Neuron (in vitro differentiated cells): ENCODE measurements at regions not wholly inside any gene's neighbourhood (a gene's known extent, or its start where the extent isn't known, plus 50 kb on each side); places are given as distances from the start of the nearest gene placed in this dataset.

Source experiments
- H2AFZ ChIP-seq: one replicate; pipeline ENCODE4 v1.6.1; 2013; ENCODE audit warnings: low read depth, mild to moderate bottlenecking, inconsistent platforms, low read length, moderate library complexity
- H3K27me3 ChIP-seq: one replicate; pipeline ENCODE4 v1.6.1; 2013; ENCODE audit warnings: low read length; ENCODE audit not compliant: insufficient read depth
- H3K36me3 ChIP-seq: one replicate; pipeline ENCODE4 v1.6.1; 2013; ENCODE audit warnings: low read length; ENCODE audit not compliant: insufficient read depth
- H3K4me1 ChIP-seq: one replicate; pipeline ENCODE4 v1.6.1; 2013; ENCODE audit warnings: low read length; ENCODE audit not compliant: insufficient read depth
- H3K4me3 ChIP-seq: 2 replicates; pipeline ENCODE4 v1.5.1; 2013; ENCODE audit warnings: mild to moderate bottlenecking, low read length, moderate library complexity
- H3K9me3 ChIP-seq: one replicate; pipeline ENCODE4 v1.6.1; 2013; ENCODE audit warnings: low read length

DNA sequence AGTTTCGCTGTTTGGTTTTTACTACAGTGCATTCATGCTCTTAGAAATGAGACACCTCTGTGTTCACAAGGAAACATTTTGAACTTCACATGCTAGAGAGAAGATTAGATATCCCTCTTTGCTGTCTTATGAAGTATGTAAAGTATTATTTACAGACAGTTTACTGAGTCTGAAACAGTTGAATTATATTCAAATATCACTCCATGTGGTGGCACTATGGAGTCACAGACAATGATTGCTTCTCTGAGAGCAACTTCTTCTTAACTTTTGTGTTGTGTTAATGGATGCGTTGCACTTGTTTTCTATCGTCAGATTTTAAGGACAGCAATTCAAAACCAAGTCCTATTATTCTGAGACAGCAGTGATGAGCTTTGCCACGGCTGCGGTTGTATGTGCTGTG, 823.6 kb downstream of the GALR1 start:
- H3K36me3 ChIP-seq = no peaks in the 10 kb centered on the region
- H2AFZ ChIP-seq = no peak overlapping the region
- no peaks in the 10 kb centered on the region for H3K4me1 ChIP-seq
- no peak overlapping the region for H3K4me3 ChIP-seq
- no peaks in the 10 kb centered on the region for H3K9me3 ChIP-seq
- peaks cover 4% of the 10 kb centered on the region for H3K27me3 ChIP-seq

DNA sequence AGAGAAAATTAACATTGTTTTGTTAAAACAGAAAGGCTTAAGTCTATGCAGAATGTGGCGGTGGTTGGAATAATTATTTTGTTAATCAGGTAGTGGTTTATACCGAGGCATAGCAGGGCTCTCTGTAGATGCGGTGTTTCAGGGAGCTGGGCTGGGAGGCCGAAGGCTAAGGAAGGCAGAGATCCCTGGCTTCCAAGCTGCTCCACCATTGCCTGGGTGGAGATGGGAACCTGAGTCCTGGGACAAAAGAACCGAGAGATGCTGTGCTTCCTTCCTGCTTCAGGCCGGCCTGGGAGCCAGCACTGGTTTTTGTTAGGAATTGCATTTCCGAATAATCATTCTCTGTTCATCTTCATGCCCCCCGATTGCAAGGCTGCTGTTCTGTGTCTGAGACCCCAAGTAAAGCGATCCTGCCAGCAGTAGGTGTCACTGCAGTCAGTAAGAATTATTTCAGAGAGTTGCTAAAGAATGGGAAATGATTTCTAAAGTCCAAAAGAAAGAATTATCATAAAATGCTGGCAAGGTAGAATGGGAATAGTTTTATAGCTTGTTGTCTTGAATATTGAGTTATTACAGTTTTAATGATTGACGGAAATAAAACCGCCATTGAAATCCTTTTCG, 824.9 kb downstream of the GALR1 start:
- Histone ChIP-seq H3K36me3 (no peaks in the 10 kb centered on the region), H3K27me3 (peaks cover 4% of the 10 kb centered on the region), H3K9me3 (no peaks in the 10 kb centered on the region), H3K4me3 (no peak overlapping the region), H3K4me1 (no peaks in the 10 kb centered on the region), H2AFZ (no peak overlapping the region)

DNA sequence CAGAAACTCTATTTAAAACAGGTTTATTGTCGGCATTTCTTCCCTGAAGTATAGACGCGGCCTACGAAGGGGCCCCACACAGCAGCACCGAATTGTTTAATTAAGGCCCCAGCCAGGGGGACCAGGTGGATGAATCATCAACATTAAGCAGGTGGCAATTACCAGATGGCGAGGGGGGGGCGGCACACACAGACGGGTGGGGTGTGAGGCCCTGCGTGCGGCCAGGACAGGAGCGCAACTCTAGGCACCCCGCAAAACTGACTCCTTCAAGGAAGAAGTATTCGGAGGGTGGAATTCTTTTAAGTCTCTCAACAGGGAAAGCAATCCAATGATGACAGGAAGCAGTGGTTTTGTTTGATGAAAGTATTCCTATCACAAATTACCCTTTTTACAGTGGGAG, 830.4 kb downstream of the GALR1 start:
- no peak overlapping the region for H2AFZ ChIP-seq
- H3K27me3 ChIP-seq = no peaks in the 10 kb centered on the region
- no peaks in the 10 kb centered on the region for H3K36me3 ChIP-seq

DNA sequence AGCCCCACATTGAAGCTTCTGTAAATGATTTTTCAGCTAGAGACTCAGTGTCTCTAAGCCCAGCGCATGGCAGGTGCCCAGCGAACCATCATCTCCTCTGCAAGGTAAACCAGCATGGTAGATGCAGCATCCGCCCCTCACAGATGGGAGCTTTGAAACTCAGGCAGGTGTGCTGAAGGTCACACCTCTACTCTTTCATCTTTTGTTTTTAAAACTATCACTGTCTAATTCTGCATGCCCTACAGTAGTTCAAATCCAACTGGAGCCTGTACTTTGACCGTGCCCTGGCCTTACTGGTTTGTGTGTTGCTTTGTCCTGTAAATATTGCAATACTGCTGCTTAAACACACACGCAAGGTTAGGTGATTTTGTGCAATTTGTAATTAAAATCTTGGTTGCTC, 831.1 kb downstream of the GALR1 start:
- no peaks in the 10 kb centered on the region for H3K27me3 ChIP-seq
- no peak overlapping the region for H3K4me3 ChIP-seq
- H3K4me1 ChIP-seq = no peaks in the 10 kb centered on the region
- no peak overlapping the region for H2AFZ ChIP-seq
- H3K9me3 ChIP-seq = no peaks in the 10 kb centered on the region
- H3K36me3 ChIP-seq = no peaks in the 10 kb centered on the region

More for the DNA sequence above, 830.4 kb downstream of the GALR1 start:
- Histone ChIP-seq H3K4me1 (no peaks in the 10 kb centered on the region), H3K9me3 (no peaks in the 10 kb centered on the region), H3K4me3 (no peak overlapping the region)

DNA sequence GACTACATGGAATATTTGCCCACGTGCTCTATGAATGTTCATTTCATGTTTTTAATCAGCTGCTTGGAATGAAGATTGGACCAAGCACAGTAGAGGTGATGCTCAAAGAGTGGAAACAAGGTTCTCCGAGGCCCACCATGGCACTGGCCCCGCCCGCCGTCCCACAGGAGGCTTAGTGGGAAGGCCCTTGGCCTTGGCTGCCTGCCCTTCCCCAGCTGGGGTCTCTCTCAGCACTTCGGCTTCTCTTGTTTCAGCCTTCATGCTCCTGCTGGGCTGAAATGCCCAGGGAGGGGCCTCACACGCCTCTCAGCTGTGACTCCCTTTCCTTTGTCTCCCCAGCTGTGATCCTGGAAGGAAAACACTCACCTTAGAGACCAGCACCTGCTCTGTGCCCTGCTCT, 833.2 kb downstream of the GALR1 start:
- no peaks in the 10 kb centered on the region for H3K36me3 ChIP-seq
- no peaks in the 10 kb centered on the region for H3K27me3 ChIP-seq
- no peak overlapping the region for H3K4me3 ChIP-seq
- H3K4me1 ChIP-seq = no peaks in the 10 kb centered on the region
- H2AFZ ChIP-seq = no peak overlapping the region
- H3K9me3 ChIP-seq = no peaks in the 10 kb centered on the region

DNA sequence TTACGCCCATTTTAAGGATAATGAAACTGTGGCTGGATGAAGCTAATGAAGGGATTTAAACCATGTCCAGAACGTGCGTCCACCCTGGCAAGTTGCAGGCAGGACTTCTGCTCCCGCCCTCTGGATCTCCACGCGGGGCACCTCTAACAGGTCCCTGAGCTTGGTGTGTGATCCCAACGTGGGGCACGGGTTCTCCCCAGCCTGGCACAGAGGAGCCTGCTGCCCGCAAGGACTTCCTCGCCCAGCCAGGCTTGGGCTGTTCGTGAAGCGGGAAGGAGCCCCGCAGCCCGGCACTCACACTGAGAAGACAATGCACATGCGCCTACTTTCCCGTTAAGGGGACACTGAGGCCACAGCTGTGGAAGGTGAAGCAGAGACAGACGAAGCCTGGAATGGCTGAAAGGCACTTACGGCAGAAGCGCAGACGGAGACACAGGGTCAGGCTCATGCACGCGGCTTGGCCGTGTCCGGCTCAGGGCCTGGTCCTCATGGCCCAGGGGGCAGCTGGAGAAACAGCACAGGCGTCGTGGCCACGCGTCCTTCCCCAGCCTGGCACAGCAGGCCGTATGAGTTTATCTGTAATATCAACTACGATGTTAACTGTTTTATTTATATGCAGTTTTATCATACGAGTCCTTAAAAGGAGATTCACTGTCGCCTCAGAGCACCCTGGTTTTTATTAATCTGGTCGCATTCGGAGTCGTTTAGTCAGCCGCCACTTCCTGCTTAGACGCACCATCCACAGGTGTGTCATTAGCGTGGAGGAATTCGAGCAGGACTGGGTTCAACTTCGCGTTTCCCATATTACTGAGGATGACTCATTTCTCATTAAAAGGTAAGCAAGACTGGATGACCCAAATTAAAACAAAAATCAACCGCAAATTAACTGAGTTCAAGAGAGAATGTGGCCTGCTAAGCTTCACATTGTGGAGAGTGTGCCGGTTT, 835.9 kb downstream of the GALR1 start:
- Histone ChIP-seq H3K4me3 (no peak overlapping the region), H2AFZ (no peak overlapping the region), H3K9me3 (no peaks in the 10 kb centered on the region), H3K4me1 (no peaks in the 10 kb centered on the region), H3K36me3 (no peaks in the 10 kb centered on the region), H3K27me3 (no peaks in the 10 kb centered on the region)

DNA sequence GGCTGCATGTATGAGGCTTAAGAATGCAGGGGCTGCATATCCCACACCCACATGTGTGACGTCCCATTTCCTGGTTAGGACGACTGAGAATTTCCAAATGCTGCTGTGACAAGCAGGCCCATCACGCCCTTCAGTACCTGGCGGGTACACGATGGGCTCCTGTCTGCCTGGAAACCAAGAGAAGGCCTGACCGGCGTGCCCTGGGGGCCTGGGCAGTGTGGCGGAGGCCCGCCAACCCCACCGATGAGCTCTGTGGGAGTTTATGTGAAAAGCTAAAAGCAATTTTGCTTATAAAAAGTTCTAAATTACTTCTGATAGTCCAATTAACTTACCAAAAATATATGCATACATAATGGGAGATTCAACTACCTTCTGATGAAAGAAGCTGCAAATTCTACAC, 837.3 kb downstream of the GALR1 start:
- no peak overlapping the region for H3K4me3 ChIP-seq
- no peaks in the 10 kb centered on the region for H3K36me3 ChIP-seq
- H3K9me3 ChIP-seq = no peaks in the 10 kb centered on the region
- no peak overlapping the region for H2AFZ ChIP-seq
- no peaks in the 10 kb centered on the region for H3K4me1 ChIP-seq
- H3K27me3 ChIP-seq = no peaks in the 10 kb centered on the region

DNA sequence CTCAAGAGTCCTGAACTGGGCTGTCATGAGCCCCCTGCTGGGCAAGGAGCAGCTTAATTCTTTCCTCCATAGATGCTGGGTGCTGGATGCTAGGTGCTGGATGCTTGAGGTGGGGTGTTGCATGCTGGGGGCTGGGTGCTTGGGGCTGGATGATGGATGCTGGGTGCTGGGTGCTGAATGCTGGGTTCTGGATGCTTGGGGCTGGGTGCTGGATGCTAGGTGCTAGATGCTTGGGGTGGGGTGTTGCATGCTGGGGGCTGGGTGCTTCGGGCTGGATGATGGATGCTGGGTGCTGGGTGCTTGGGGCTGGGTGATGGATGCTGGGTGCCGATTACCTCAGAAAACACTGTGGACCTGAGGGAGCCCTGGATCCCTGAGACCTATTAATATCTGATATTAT, 837.7 kb downstream of the GALR1 start:
- no peak overlapping the region for H2AFZ ChIP-seq
- H3K4me3 ChIP-seq = no peak overlapping the region
- no peaks in the 10 kb centered on the region for H3K27me3 ChIP-seq
- no peaks in the 10 kb centered on the region for H3K36me3 ChIP-seq
- no peaks in the 10 kb centered on the region for H3K4me1 ChIP-seq
- H3K9me3 ChIP-seq = no peaks in the 10 kb centered on the region

DNA sequence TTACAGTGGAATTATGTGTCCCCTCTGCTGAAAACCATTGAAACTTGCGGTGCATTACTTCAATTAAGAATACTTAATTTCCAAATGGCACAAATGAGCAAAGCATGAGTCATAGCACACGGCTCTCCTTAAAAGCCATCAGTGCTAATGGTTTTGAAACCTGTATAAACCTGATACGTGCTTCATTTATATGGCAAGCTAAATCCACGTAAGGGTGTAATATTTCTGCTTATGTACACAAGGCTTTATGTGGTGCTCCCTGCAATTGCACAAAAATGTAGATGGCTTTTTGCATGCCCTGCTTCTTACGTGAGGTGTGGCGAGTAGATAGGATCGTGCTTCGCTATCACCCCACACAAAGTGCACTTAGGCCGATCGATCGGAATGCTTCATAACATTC, 840.9 kb downstream of the GALR1 start:
- Histone ChIP-seq H3K36me3 (no peaks in the 10 kb centered on the region), H3K4me1 (no peaks in the 10 kb centered on the region), H2AFZ (no peak overlapping the region), H3K4me3 (no peak overlapping the region), H3K27me3 (no peaks in the 10 kb centered on the region), H3K9me3 (no peaks in the 10 kb centered on the region)

DNA sequence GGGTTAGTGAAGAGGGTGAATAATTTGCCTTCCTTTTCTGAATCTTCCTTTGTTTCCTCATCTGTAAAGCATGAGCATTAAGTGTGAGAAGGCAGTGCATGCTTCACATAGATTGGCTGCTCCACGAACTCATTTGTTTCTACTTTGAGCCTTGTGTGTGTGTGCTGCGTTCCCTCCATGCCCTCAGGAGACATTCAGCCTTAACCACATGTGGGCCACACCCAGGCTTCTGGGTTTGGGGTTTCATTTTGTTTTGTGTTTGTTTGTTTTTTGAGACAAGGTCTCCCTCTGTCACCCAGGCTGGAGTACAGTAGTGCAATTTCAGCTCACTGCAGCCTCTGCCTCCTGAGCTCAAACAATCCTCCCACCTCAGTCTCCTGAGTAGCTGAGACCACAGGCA, 843.3 kb downstream of the GALR1 start:
- no peak overlapping the region for H3K4me3 ChIP-seq
- H3K27me3 ChIP-seq = no peaks in the 10 kb centered on the region
- H3K36me3 ChIP-seq = no peaks in the 10 kb centered on the region
- H3K4me1 ChIP-seq = no peaks in the 10 kb centered on the region
- H2AFZ ChIP-seq = no peak overlapping the region
- H3K9me3 ChIP-seq = no peaks in the 10 kb centered on the region

DNA sequence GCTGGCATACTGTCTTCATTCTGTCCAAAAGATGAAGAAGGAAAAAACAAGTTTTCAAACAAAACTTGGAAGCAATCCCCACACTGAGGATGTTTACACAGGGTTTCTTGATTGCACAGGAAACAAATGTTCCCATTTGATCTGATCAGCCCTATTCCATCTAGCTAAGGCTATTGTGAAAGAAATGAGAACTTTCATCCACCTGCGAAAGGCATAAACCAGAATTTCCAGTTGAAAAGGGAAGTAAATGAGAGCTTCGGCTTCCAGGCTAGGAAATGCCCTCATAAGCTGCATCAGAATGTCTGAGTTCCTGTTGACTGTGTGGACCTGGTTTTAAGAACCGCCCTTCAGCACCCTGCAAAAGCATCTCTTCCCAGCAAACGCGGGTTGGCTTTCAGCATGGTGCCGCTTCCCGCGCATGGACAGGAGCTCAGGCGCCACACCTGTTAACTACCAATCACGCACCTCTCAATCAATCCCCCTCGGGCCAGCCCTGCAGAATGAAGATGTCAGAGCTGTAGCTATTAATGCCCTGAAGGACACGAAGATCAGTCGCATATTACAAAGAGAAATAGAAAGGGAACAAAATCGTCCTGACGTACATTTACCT, 850.4 kb downstream of the GALR1 start:
- H3K4me3 ChIP-seq = no peak overlapping the region

DNA sequence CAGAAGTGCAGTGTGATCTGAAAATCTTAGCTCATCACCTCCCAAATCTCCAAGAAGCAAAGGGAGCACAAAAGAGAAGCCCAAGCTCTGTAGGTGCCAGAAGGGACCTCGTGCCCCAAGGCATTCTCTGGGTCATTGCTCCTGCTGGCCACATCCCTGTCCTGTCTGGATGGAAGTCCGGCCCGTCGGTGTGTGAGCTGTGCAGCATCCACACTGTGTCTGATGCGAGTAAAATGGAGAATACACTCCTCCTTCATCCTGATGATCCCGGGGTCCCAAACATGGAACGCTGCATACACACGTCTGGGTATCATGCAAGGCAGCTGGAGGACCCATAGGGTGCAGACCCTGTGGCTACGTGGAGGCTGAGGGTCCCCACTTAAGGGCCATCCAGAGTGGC, 851.4 kb downstream of the GALR1 start:
- no peaks in the 10 kb centered on the region for H3K27me3 ChIP-seq
- no peak overlapping the region for H2AFZ ChIP-seq
- H3K9me3 ChIP-seq = no peaks in the 10 kb centered on the region
- no peaks in the 10 kb centered on the region for H3K4me1 ChIP-seq
- no peak overlapping the region for H3K4me3 ChIP-seq
- H3K36me3 ChIP-seq = no peaks in the 10 kb centered on the region

More for the DNA sequence above, 850.4 kb downstream of the GALR1 start:
- Histone ChIP-seq H2AFZ (no peak overlapping the region), H3K4me1 (no peaks in the 10 kb centered on the region), H3K9me3 (no peaks in the 10 kb centered on the region), H3K27me3 (no peaks in the 10 kb centered on the region), H3K36me3 (no peaks in the 10 kb centered on the region)

DNA sequence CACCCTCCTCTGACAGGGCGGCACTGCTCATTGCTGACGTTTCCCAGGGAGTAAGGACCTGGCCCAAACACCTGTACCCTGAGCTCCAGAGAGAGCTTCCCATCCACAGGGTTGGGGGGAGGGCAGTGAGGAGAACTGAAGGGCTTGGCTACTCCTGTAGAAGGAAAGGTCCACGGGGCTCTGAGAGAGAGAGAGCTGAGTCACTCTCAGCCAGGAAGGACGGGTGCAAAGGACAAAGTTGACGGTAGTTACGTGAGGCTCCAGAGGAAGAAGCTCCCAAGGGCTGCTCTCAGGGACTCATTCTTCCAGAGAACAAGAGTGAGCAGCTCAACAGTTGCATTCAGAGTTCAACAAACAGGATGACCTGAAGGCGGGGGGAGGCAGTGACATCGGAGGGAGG, 852.5 kb downstream of the GALR1 start:
- H2AFZ ChIP-seq = no peak overlapping the region
- no peaks in the 10 kb centered on the region for H3K27me3 ChIP-seq
- H3K4me1 ChIP-seq = no peaks in the 10 kb centered on the region
- H3K4me3 ChIP-seq = no peak overlapping the region
- H3K36me3 ChIP-seq = no peaks in the 10 kb centered on the region
- no peaks in the 10 kb centered on the region for H3K9me3 ChIP-seq
